Endodermal cell (in vitro differentiated cells): ENCODE measurements at regions not wholly inside any gene's neighbourhood (a gene's known extent, or its start where the extent isn't known, plus 50 kb on each side); places are given as distances from the start of the nearest gene placed in this dataset.

Experiments used
- DNase-seq: peaks from one replicate; pipeline ENCODE4 v3.0.0-alpha.2; 2017
- H3K27ac ChIP-seq: 2 replicates; pipeline ENCODE4 v1.5.1; 2013; ENCODE audit warnings: mild to moderate bottlenecking, low read depth, low read length, moderate library complexity
- H3K27me3 ChIP-seq: 2 replicates; pipeline ENCODE4 v1.6.1; 2013; ENCODE audit warnings: mild to moderate bottlenecking, low read length, moderate library complexity; ENCODE audit not compliant: insufficient read depth, control insufficient read depth, poor library complexity, severe bottlenecking
- H3K36me3 ChIP-seq: 2 replicates; pipeline ENCODE4 v1.7.0; 2013; ENCODE audit warnings: mild to moderate bottlenecking, low read length, moderate library complexity; ENCODE audit not compliant: control insufficient read depth, insufficient read depth
- H3K4me1 ChIP-seq: one replicate; pipeline ENCODE4 v1.7.0; 2013; ENCODE audit warnings: low read length; ENCODE audit not compliant: control insufficient read depth, insufficient read depth
- H3K4me3 ChIP-seq: 2 replicates; pipeline ENCODE4 v1.5.1; 2013; ENCODE audit warnings: mild to moderate bottlenecking, low read length, moderate library complexity
- H3K9ac ChIP-seq: 2 replicates; pipeline ENCODE4 v1.6.1; 2013; ENCODE audit warnings: mild to moderate bottlenecking, low read length, moderate library complexity; ENCODE audit not compliant: poor library complexity, severe bottlenecking; ENCODE audit errors: extremely low read depth
- H3K9me3 ChIP-seq: 2 replicates; pipeline ENCODE4 v1.6.1; 2013; ENCODE audit warnings: mild to moderate bottlenecking, low read length, moderate library complexity; ENCODE audit not compliant: control insufficient read depth
- H3K27ac Mint-ChIP-seq: 2 replicates; pipeline ENCODE4 v1.8.0; 2020; ENCODE audit warnings: mixed read lengths
- H3K27me3 Mint-ChIP-seq: 2 replicates; pipeline ENCODE4 v1.8.0; 2021; ENCODE audit warnings: mild to moderate bottlenecking, mixed read lengths; ENCODE audit not compliant: insufficient read depth
- H3K36me3 Mint-ChIP-seq: 2 replicates; pipeline ENCODE4 v1.8.0; 2020; ENCODE audit warnings: low read depth, mixed read lengths
- H3K4me1 Mint-ChIP-seq: 2 replicates; pipeline ENCODE4 v1.8.0; 2020; ENCODE audit warnings: mixed read lengths
- H3K4me3 Mint-ChIP-seq: 2 replicates; pipeline ENCODE4 v1.8.0; 2020; ENCODE audit warnings: mild to moderate bottlenecking, moderate library complexity, mixed read lengths
- H3K9me3 Mint-ChIP-seq: 2 replicates; pipeline ENCODE4 v1.8.0; 2020; ENCODE audit warnings: mild to moderate bottlenecking, mixed read lengths
- WGBS, 2 experiments: methylation state at CpG; one replicate each; pipeline versions ENCODE4 v1.1.5 to v1.1.7; 2013; ENCODE audit warnings: missing lambda C conversion rate in 2 of 2, mixed read lengths in 1 of 2; ENCODE audit not compliant: insufficient coverage in 1 of 2, insufficient read length in 1 of 2; 5-methylcytosine and 5-hydroxymethylcytosine counted together
- TF ChIP-seq, protein P1 (sequence below): fragments of 200-600 bp; sonication (generic); conservative IDR thresholded peaks from 2 replicates; pipeline ENCODE4 v1.5.0; 2021; ENCODE audit warnings: antibody characterized with exemption, mild to moderate bottlenecking

DNA sequence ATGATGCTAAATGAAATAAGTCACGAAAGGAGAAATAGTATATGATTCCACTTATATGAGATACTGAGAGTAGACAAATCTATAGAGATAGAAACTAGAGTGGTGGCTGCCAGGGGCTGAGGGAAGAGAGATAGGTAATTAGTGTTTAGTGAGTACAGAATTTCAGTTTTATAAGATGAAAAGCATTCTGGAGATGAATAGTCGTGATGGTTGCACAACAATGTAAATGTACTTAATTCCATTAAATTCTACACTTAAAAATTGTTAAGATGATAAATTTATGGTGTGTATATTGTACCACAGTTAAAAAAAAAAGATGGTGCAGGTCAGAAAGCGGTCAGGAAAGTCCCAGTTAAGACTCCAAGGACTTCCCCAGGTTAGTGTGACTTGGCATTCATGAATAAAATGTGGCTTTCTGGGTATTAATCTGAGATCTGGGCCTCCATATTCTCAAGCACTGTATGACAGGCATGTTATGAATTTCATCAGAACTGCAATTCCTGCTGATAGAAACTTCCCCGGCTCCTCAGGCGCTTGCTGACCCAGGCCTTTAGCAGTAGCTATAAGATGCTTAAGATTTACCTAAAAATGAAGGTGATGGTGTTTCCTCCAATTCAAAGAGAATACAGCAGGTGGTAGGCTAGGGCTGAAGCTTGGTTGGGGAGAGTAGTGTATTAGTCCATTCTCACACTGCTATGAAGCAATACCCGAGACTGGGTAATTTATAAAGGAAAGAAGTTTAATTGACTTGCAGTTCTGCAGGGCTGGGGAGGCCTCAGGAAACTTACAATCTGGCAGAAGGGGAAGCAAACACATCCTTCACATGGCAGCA, 115.3 kb upstream of the SOX9 start:
- no peaks in the 10 kb centered on the region for H3K4me1 Mint-ChIP-seq
- H3K9ac ChIP-seq: no peak overlapping the region
- no peaks in the 10 kb centered on the region for H3K36me3 ChIP-seq
- no peak overlapping the region for H3K4me3 ChIP-seq
- H3K9me3 ChIP-seq: no peaks in the 10 kb centered on the region
- no peak overlapping the region for H3K27ac Mint-ChIP-seq
- DNase-seq: no peak
- no peaks in the 10 kb centered on the region for H3K4me1 ChIP-seq
- no peak overlapping the region for H3K27ac ChIP-seq
- H3K27me3 Mint-ChIP-seq: peaks cover 15% of the 10 kb centered on the region
- 93 to 100% methylated on average over 1 to 5 of the region's 6 CpGs for WGBS, 2 experiments
- peaks cover 5% of the 10 kb centered on the region for H3K27me3 ChIP-seq
- H3K9me3 Mint-ChIP-seq: no peaks in the 10 kb centered on the region
- TF ChIP-seq, protein P1, sequence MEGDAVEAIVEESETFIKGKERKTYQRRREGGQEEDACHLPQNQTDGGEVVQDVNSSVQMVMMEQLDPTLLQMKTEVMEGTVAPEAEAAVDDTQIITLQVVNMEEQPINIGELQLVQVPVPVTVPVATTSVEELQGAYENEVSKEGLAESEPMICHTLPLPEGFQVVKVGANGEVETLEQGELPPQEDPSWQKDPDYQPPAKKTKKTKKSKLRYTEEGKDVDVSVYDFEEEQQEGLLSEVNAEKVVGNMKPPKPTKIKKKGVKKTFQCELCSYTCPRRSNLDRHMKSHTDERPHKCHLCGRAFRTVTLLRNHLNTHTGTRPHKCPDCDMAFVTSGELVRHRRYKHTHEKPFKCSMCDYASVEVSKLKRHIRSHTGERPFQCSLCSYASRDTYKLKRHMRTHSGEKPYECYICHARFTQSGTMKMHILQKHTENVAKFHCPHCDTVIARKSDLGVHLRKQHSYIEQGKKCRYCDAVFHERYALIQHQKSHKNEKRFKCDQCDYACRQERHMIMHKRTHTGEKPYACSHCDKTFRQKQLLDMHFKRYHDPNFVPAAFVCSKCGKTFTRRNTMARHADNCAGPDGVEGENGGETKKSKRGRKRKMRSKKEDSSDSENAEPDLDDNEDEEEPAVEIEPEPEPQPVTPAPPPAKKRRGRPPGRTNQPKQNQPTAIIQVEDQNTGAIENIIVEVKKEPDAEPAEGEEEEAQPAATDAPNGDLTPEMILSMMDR: no peak
- no peaks in the 10 kb centered on the region for H3K36me3 Mint-ChIP-seq
- H3K4me3 Mint-ChIP-seq: no peak overlapping the region

DNA sequence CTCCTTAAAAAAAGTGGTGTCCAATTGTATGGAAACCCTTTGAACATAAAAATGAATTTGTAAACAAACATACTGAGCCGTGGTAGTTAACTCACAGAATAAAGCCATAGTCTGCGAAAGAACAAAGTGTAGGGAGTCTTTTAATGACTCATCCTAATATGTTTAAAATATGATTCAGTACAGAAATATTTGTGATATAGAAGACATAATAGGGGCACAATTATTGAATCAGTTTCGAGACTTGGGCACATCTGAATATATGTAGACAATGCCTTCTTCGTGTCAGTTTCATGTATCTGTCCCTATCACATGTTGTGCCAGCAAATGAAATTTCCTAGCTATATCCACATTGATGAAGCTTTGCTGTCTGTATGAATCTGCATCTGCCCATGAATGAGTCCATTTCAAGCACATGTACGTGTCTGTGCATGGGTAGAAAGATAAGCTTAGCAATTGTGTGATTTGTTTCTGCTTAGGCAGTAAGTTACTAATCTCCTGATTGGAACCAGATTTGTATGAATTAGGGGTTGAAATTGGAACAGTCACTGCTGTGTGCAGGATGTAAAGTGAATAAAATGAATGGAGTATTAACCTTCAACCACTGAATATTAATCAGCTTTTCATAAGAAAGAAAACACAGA, 112.5 kb upstream of the SOX9 start:
- Histone ChIP-seq H3K27me3 (peaks cover 5% of the 10 kb centered on the region), H3K9ac (no peak overlapping the region), H3K4me1 (no peaks in the 10 kb centered on the region), H3K36me3 (no peaks in the 10 kb centered on the region), H3K4me3 (no peak overlapping the region), H3K9me3 (no peaks in the 10 kb centered on the region), H3K27ac (no peak overlapping the region)
- no peak overlapping the region for H3K27ac Mint-ChIP-seq
- TF ChIP-seq, protein P1: no peak
- H3K4me3 Mint-ChIP-seq: no peak overlapping the region
- 88 to 89% methylated on average over 3 to 5 of the region's 5 CpGs for WGBS, 2 experiments
- DNase-seq: no peak
- peaks cover 17% of the 10 kb centered on the region for H3K27me3 Mint-ChIP-seq
- H3K4me1 Mint-ChIP-seq: no peaks in the 10 kb centered on the region
- no peaks in the 10 kb centered on the region for H3K36me3 Mint-ChIP-seq
- no peaks in the 10 kb centered on the region for H3K9me3 Mint-ChIP-seq

DNA sequence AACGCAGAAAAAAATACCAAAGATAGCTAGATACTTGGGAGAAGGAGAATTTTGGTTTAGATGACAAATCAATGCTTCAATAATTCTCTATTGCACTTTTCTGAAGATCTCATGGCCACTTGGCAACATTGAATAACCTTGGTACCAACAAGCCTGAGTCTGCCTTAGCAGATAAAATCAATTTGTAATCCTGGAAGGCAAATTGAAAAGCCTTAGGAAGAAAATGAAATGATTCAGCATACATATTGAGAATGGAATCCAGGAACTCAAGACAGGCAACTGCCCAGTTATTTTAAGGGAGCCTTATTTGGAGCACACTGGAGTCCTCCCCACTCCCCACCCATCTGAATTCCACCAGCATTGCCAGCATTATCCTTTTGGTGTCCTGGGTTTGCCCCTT, 109.3 kb upstream of the SOX9 start:
- no peak overlapping the region for H3K4me3 Mint-ChIP-seq
- H3K27me3 Mint-ChIP-seq: peaks cover 14% of the 10 kb centered on the region

More for the DNA sequence above, 109.3 kb upstream of the SOX9 start:
- Histone ChIP-seq H3K4me3 (no peak overlapping the region), H3K9me3 (no peaks in the 10 kb centered on the region), H3K27ac (no peak overlapping the region), H3K27me3 (peaks cover 5% of the 10 kb centered on the region), H3K36me3 (no peaks in the 10 kb centered on the region), H3K4me1 (no peaks in the 10 kb centered on the region), H3K9ac (no peak overlapping the region)
- no peaks in the 10 kb centered on the region for H3K9me3 Mint-ChIP-seq
- no peak for DNase-seq
- 100% methylated on average over 1 of the region's 1 CpG for WGBS, 2 experiments
- TF ChIP-seq, protein P1: no peak
- H3K4me1 Mint-ChIP-seq: no peaks in the 10 kb centered on the region
- H3K27ac Mint-ChIP-seq: no peak overlapping the region
- H3K36me3 Mint-ChIP-seq: no peaks in the 10 kb centered on the region
